ENCODE measurements at regions not wholly inside any gene's neighbourhood (a gene's known extent, or its start where the extent isn't known, plus 50 kb on each side); places are given as distances from the start of the nearest gene placed in this dataset.

- peaks cover 13% of the 10 kb centered on the region; the same call in 1 of the 2 replicates for H3K27me3 ChIP-seq (ENCODE audit: control insufficient read depth, insufficient read depth, low read length)
- no peaks in the 10 kb centered on the region for H3K9me1 ChIP-seq (ENCODE audit: insufficient read depth, low read length)
- no peak overlapping the region for H3K14ac ChIP-seq (replicated peaks; ENCODE audit: low read depth, low read length)
- H3K9ac ChIP-seq (ENCODE audit: low read depth, low read length), result no peak overlapping the region
- dilution Hi-C loops (cut with HindIII; ENCODE audit: low sequenced_read_pairs, unreplicated experiment), result no loop called here
- H3K9me3 ChIP-seq (ENCODE audit: control insufficient read depth, insufficient read depth, low read length), result no peaks in the 10 kb centered on the region
- H3K4me2 ChIP-seq (ENCODE audit: low read depth, low read length), result no peak overlapping the region
- H2AK5ac ChIP-seq (ENCODE audit: low read depth, low read length), result no peak overlapping the region
- TF ChIP-seq ELK1 (IDR thresholded peaks at IDR 0.05; ENCODE audit: borderline replicate concordance, low read depth, low read length), result no peak
- no peak for TF ChIP-seq CHD1 (IDR thresholded peaks at IDR 0.05; ENCODE audit: low read depth, low read length)
- no peak for TF ChIP-seq MAZ (IDR thresholded peaks at IDR 0.05; ENCODE audit: borderline replicate concordance, low read depth, low read length)
- TF ChIP-seq CEBPB (IDR thresholded peaks at IDR 0.05; ENCODE audit: low read depth, low read length), result no peak
- no peak for TF ChIP-seq RCOR1 (IDR thresholded peaks at IDR 0.05; ENCODE audit: insufficient replicate concordance, low read length)
- TF ChIP-seq NFE2L2 (IDR thresholded peaks at IDR 0.05; ENCODE audit: low read depth, low read length), result no peak
- TF ChIP-seq BHLHE40 (IDR thresholded peaks at IDR 0.05; ENCODE audit: low read depth, low read length), result no peak
- TF ChIP-seq MAFK (IDR thresholded peaks at IDR 0.05; ENCODE audit: low read depth, low read length), result no peak
- TF ChIP-seq SMC3 (IDR thresholded peaks at IDR 0.05; ENCODE audit: low read depth, low read length), result no peak
- no peak for TF ChIP-seq CTCF (conservative IDR thresholded peaks at IDR 0.05; ENCODE audit: low read depth, low read length)
- TF ChIP-seq MXI1 (IDR thresholded peaks at IDR 0.05; ENCODE audit: borderline replicate concordance, low read depth, low read length), result no peak
- TF ChIP-seq RAD21 (IDR thresholded peaks at IDR 0.05; ENCODE audit: low read length), result no peak
- TF ChIP-seq USF2 (IDR thresholded peaks at IDR 0.05; ENCODE audit: low read depth, low read length), result no peak
- TF ChIP-seq FOS (IDR thresholded peaks at IDR 0.05; ENCODE audit: low read depth, low read length), result no peak
- no peak for TF ChIP-seq POLR2A (IDR thresholded peaks at IDR 0.05; ENCODE audit: low read depth, low read length)
- TF ChIP-seq RFX5 (IDR thresholded peaks at IDR 0.05; ENCODE audit: low read depth, low read length), result no peak
- no peak overlapping the region for H3K56ac ChIP-seq (ENCODE audit: extremely low read depth, insufficient read depth, low read length)
- H2AK9ac ChIP-seq (replicated peaks; ENCODE audit: low read depth, low read length, poor library complexity), result no peak overlapping the region
- ChIA-PET POLR2A (ENCODE audit: unreplicated experiment) (no interaction called here), CTCF (no interaction called here)
- no peak overlapping the region for H2BK120ac ChIP-seq (ENCODE audit: low read depth, low read length)
- no peak overlapping the region for H4K5ac ChIP-seq (ENCODE audit: low read depth, low read length)
- no peak overlapping the region for H2BK5ac ChIP-seq (ENCODE audit: low read depth, low read length, poor library complexity, severe bottlenecking)
- no TSS peak for BruUV-seq (replicated peaks)
- intact Hi-C loops (cut with micrococcal nuclease), result no loop called here
- WGBS, 2 experiments (ENCODE audit: extremely low coverage in 2 of 2, insufficient read length in 1 of 2), result no CpG with 5 or more reads among the region's 3 CpGs
- no peak overlapping the region for H2AFZ ChIP-seq (replicated peaks; ENCODE audit: low read length, poor library complexity)
- H4K8ac ChIP-seq (ENCODE audit: low read depth in 2 of 2, low read length in 2 of 2), result no peak overlapping the region
- H3K79me1 ChIP-seq (ENCODE audit: low read depth in 1 of 2, low read length in 2 of 2), result no peaks in the 10 kb centered on the region
- H3K4me3 ChIP-seq (ENCODE audit: insufficient read depth, low read depth, low read length), result no peak overlapping the region
- no peaks in the 10 kb centered on the region for H4K20me1 ChIP-seq (ENCODE audit: insufficient read depth, low read length)
- ATAC-seq (ENCODE audit: low read depth) (no peak), DNase-seq (no peak)
- no peak overlapping the region for H3K23ac ChIP-seq (ENCODE audit: low read depth, low read length)
- H3K27ac ChIP-seq (ENCODE audit: insufficient read depth, low read length), result no peak overlapping the region
- H3K4ac ChIP-seq (ENCODE audit: low read depth, low read length), result no peak overlapping the region
- no peaks in the 10 kb centered on the region for H3K36me3 ChIP-seq (ENCODE audit: control insufficient read depth, insufficient read depth, low read length)
- no peak overlapping the region for H2BK15ac ChIP-seq (ENCODE audit: low read depth, low read length)
- in situ Hi-C loops (cut with MboI; ENCODE audit: low sequenced_read_pairs), result no loop called here
- no peak overlapping the region for H4K91ac ChIP-seq (ENCODE audit: insufficient read depth, low read depth, low read length)
- no peaks in the 10 kb centered on the region for H3K4me1 ChIP-seq (ENCODE audit: control insufficient read depth, insufficient read depth, low read length)
- no peak overlapping the region for H3K18ac ChIP-seq (ENCODE audit: low read depth, low read length)
- H2BK20ac ChIP-seq (ENCODE audit: low read depth, low read length), result no peak overlapping the region
Measured at GRCh38 chr16:55055262-55055661, 124.6 kb downstream of the IRX5 start.

All from IMR-90 (cell line).